ENCODE measurements at regions not wholly inside any gene's neighbourhood (a gene's known extent, or its start where the extent isn't known, plus 50 kb on each side); places are given as distances from the start of the nearest gene placed in this dataset.
"Not testable (repeated sequence)": the region's sequence is repeated elsewhere in the genome, so short reads cannot be mapped to it uniquely, and the experiment has no call there.

DNA sequence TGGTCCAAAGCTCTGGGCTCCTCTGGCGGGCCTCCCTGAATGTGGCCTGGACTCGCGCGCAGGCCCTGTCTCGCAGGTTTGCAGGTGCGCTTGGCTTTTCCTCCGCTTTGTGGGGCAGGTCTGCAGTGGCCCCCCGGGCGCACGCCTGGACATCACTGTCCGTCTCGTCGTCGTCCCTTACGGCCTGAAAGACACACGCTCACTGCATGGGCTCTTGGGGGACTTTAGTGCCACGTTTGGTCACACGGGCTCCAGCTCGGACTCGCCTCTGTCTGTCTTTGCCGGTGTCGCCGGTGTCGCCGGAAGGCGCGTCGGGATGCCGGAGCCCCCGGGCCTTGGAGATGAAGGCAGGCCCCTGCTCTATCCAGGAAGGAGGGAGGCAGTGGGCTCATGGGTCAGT is 1419.9 kb upstream of the PCDH10 start:
- TF ChIP-seq GABPA (IDR thresholded peaks at IDR 0.05 in 1 of 2, conservative IDR thresholded peaks at IDR 0.05 in 1 of 2); EGR1 (IDR thresholded peaks at IDR 0.05; ENCODE audit: low read depth in 2 of 2); SP1 (IDR thresholded peaks at IDR 0.05); REST (IDR thresholded peaks at IDR 0.05); TAF1 (conservative IDR thresholded peaks at IDR 0.05); JUND (IDR thresholded peaks at IDR 0.05); HNF4A (conservative IDR thresholded peaks at IDR 0.05); NR2F2 (IDR thresholded peaks at IDR 0.05); YY1 (IDR thresholded peaks at IDR 0.05): not testable (repeated sequence)
- TF ChIP-seq, protein P1, sequence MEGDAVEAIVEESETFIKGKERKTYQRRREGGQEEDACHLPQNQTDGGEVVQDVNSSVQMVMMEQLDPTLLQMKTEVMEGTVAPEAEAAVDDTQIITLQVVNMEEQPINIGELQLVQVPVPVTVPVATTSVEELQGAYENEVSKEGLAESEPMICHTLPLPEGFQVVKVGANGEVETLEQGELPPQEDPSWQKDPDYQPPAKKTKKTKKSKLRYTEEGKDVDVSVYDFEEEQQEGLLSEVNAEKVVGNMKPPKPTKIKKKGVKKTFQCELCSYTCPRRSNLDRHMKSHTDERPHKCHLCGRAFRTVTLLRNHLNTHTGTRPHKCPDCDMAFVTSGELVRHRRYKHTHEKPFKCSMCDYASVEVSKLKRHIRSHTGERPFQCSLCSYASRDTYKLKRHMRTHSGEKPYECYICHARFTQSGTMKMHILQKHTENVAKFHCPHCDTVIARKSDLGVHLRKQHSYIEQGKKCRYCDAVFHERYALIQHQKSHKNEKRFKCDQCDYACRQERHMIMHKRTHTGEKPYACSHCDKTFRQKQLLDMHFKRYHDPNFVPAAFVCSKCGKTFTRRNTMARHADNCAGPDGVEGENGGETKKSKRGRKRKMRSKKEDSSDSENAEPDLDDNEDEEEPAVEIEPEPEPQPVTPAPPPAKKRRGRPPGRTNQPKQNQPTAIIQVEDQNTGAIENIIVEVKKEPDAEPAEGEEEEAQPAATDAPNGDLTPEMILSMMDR (IDR thresholded peaks at IDR 0.05; ENCODE audit: low read depth, low read length, missing input control), result not testable (repeated sequence)
- TF ChIP-seq, protein P2, sequence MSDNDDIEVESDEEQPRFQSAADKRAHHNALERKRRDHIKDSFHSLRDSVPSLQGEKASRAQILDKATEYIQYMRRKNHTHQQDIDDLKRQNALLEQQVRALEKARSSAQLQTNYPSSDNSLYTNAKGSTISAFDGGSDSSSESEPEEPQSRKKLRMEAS (IDR thresholded peaks at IDR 0.05), result not testable (repeated sequence)
- TF ChIP-seq, protein P3, sequence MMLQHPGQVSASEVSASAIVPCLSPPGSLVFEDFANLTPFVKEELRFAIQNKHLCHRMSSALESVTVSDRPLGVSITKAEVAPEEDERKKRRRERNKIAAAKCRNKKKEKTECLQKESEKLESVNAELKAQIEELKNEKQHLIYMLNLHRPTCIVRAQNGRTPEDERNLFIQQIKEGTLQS (IDR thresholded peaks at IDR 0.05), result not testable (repeated sequence)
